Activated CD8-positive, alpha-beta T cell treated with anti-CD3 and anti-CD28 coated beads for 36 hours (primary cell): ENCODE measurements at regions not wholly inside any gene's neighbourhood (a gene's known extent, or its start where the extent isn't known, plus 50 kb on each side); places are given as distances from the start of the nearest gene placed in this dataset.

Experiments
- ATAC-seq: fragments of 200-7000 bp; cut with Tn5 transposase; one replicate; pipeline ENCODE4 v1.10.0; 2021; ENCODE audit warnings: mild to moderate bottlenecking, moderate library complexity
- CTCF ChIA-PET: fragments of 350-600 bp; sonication (Branson Sonifier 250); formaldehyde crosslinking; loops from one replicate; lab custom pipeline; 2021; ENCODE audit warnings: antibody characterized with exemption; lab: Charles Lee
- POLR2A ChIA-PET: fragments of 350-600 bp; sonication (Branson Sonifier 250); formaldehyde crosslinking; loops from one replicate; lab custom pipeline; 2021; ENCODE audit warnings: antibody characterized with exemption; lab: Charles Lee
- DNase-seq: peaks from one replicate; pipeline ENCODE4 v3.0.0-alpha.2; 2020
- H3K27ac Mint-ChIP-seq: one replicate; pipeline ENCODE4 v1.8.0; 2021; ENCODE audit warnings: mild to moderate bottlenecking, mixed read lengths
- H3K27me3 Mint-ChIP-seq: one replicate; pipeline ENCODE4 v1.8.0; 2021; ENCODE audit warnings: mixed read lengths
- H3K36me3 Mint-ChIP-seq: one replicate; pipeline ENCODE4 v1.8.0; 2021; ENCODE audit warnings: low read depth, mixed read lengths
- H3K4me1 Mint-ChIP-seq: one replicate; pipeline ENCODE4 v1.8.0; 2021; ENCODE audit warnings: low read depth, mixed read lengths
- H3K4me3 Mint-ChIP-seq: one replicate; pipeline ENCODE4 v1.8.0; 2021; ENCODE audit warnings: mild to moderate bottlenecking, moderate library complexity, mixed read lengths
- H3K9me3 Mint-ChIP-seq: one replicate; pipeline ENCODE4 v1.8.0; 2021; ENCODE audit warnings: mixed read lengths
- intact Hi-C: fragments of 100-400 bp; cut with micrococcal nuclease; formaldehyde crosslinking; loops from one replicate; pipeline ENCODE4 v1.10.0; 2022
- TF ChIP-seq, protein P1 (sequence below): fragments of 200-600 bp; IDR thresholded peaks from one replicate; pipeline ENCODE4 v1.8.0; 2022; ENCODE audit warnings: antibody characterized with exemption, mild to moderate bottlenecking

DNA sequence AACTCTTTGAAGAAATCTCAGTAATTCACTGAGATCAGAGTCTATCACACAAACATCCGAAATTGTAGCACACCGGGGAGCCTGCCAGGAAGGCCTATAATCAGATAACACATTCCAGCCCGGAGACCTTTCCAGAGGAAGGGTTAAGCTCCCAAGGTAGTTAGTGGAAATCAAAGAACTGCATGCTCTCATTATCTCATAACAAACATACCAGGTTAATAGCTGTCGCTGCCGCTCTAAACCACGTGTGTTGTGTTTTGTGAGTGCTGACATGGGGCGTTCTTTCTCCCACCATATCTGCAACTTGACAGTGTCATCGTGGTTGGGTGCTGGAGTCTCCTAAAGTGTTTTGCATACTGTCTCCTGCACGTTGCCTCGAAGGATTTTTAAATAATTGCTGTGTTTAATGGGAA is 120.7 kb upstream of the CARD11 start:
- CTCF ChIA-PET = interaction anchor here (0.8 to 1.2 kb wide), 2 partner anchors 9 to 299 kb away, joined by 3 read pairs; no protein-coding TSS in a partner anchor

DNA sequence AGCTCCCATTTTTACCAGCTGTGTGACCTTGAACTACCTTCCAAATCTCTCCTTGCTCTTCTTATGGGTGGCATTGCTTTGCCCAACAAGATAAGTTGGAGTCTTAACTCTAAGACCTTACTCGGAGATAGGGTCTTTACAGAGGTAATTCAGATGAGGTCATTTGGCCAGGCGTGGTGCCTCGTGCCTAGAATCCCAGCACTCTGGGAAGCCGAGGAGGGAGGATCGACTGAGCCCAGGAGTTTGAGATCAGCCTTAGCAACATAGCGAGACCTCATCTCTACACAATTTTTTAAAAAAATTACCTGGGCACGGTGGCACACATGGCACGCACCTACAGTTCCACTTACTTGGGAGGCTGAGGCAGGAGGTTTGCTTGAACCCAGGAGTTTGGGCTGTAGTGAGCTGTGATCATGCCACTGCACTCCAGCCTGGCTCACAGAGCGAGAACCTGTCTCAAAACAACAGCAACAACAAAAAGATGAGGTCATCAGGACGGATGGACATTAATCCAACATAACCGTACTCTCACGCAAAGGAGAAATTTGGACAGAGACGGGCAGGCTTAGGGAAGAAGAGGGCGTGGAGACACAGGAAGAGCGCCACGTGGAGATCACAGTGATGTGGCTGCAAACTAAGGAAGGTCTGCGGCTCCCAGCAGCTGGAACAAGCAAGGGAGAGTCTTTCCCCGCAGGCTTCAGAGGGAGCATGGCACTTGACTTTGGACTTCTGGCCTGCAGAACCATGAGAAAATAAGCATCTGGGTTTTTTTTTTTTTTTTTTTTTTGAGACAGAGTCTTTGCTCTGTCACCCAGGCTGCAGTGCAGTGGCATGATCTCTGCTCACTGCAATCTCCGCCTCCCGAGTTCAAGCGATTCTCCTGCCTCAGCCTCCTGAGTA is 122.3 kb upstream of the CARD11 start:
- TF ChIP-seq, protein P1, sequence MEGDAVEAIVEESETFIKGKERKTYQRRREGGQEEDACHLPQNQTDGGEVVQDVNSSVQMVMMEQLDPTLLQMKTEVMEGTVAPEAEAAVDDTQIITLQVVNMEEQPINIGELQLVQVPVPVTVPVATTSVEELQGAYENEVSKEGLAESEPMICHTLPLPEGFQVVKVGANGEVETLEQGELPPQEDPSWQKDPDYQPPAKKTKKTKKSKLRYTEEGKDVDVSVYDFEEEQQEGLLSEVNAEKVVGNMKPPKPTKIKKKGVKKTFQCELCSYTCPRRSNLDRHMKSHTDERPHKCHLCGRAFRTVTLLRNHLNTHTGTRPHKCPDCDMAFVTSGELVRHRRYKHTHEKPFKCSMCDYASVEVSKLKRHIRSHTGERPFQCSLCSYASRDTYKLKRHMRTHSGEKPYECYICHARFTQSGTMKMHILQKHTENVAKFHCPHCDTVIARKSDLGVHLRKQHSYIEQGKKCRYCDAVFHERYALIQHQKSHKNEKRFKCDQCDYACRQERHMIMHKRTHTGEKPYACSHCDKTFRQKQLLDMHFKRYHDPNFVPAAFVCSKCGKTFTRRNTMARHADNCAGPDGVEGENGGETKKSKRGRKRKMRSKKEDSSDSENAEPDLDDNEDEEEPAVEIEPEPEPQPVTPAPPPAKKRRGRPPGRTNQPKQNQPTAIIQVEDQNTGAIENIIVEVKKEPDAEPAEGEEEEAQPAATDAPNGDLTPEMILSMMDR = no peak
- ATAC-seq (no peak), DNase-seq (no peak)
- no peaks in the 10 kb centered on the region for H3K36me3 Mint-ChIP-seq
- intact Hi-C loops = no loop called here
- peaks cover 1% of the 10 kb centered on the region for H3K9me3 Mint-ChIP-seq
- no peak overlapping the region for H3K4me3 Mint-ChIP-seq
- H3K27me3 Mint-ChIP-seq = no peaks in the 10 kb centered on the region
- no peaks in the 10 kb centered on the region for H3K4me1 Mint-ChIP-seq
- H3K27ac Mint-ChIP-seq = no peak overlapping the region
- ChIA-PET POLR2A (no interaction called here), CTCF (no interaction called here)

More for the DNA sequence above, 120.7 kb upstream of the CARD11 start:
- Mint-ChIP-seq H3K4me3 (no peak overlapping the region), H3K27me3 (no peaks in the 10 kb centered on the region), H3K27ac (no peak overlapping the region), H3K36me3 (no peaks in the 10 kb centered on the region), H3K9me3 (peaks cover 1% of the 10 kb centered on the region), H3K4me1 (no peaks in the 10 kb centered on the region)
- DNase-seq (no peak), ATAC-seq (no peak)
- POLR2A ChIA-PET = no interaction called here
- intact Hi-C loops = no loop called here
- TF ChIP-seq, protein P1 = no peak

GRCh38 chr7:3167551-3167950 is 123.9 kb upstream of the CARD11 start:
- ChIA-PET CTCF (no interaction called here), POLR2A (no interaction called here)
- H3K4me3 Mint-ChIP-seq = no peak overlapping the region
- H3K9me3 Mint-ChIP-seq = peaks cover 3% of the 10 kb centered on the region
- peaks cover 3% of the 10 kb centered on the region for H3K27me3 Mint-ChIP-seq
- intact Hi-C loops = no loop called here
- H3K27ac Mint-ChIP-seq = no peak overlapping the region
- TF ChIP-seq, protein P1 = no peak
- DNase-seq = no peak
- no peak for ATAC-seq
- H3K36me3 Mint-ChIP-seq = no peaks in the 10 kb centered on the region
- no peaks in the 10 kb centered on the region for H3K4me1 Mint-ChIP-seq

- no peak for ATAC-seq
- no peak overlapping the region for H3K27ac Mint-ChIP-seq
- CTCF ChIA-PET = interaction anchor here (0.5 kb wide), 1 partner anchor 685 kb away, joined by 3 read pairs; no protein-coding TSS in a partner anchor
- intact Hi-C loops = no loop called here
- H3K4me1 Mint-ChIP-seq = no peaks in the 10 kb centered on the region
- no peaks in the 10 kb centered on the region for H3K36me3 Mint-ChIP-seq
- TF ChIP-seq, protein P1 = no peak
- POLR2A ChIA-PET = no interaction called here
- DNase-seq = no peak
- no peak overlapping the region for H3K4me3 Mint-ChIP-seq
- peaks cover 3% of the 10 kb centered on the region for H3K27me3 Mint-ChIP-seq
- peaks cover 1% of the 10 kb centered on the region for H3K9me3 Mint-ChIP-seq
Measured at GRCh38 chr7:3168370-3168769, 124.7 kb upstream of the CARD11 start.

GRCh38 chr7:3168869-3169268 is 125.2 kb upstream of the CARD11 start:
- ChIA-PET CTCF (interaction anchor here (0.5 kb wide), 1 partner anchor 684 kb away, joined by 3 read pairs; no protein-coding TSS in a partner anchor), POLR2A (no interaction called here)
- DNase-seq = no peak
- Mint-ChIP-seq H3K4me1 (no peaks in the 10 kb centered on the region), H3K27ac (no peak overlapping the region), H3K27me3 (peaks cover 3% of the 10 kb centered on the region), H3K4me3 (no peak overlapping the region), H3K9me3 (peaks cover 1% of the 10 kb centered on the region), H3K36me3 (no peaks in the 10 kb centered on the region)
- ATAC-seq = no peak
- TF ChIP-seq, protein P1 = no peak
- intact Hi-C loops = no loop called here
